Left renal pelvis (tissue), 4 donors: ENCODE measurements at regions not wholly inside any gene's neighbourhood (a gene's known extent, or its start where the extent isn't known, plus 50 kb on each side); places are given as distances from the start of the nearest gene placed in this dataset.
"Not testable (repeated sequence)": the region's sequence is repeated elsewhere in the genome, so short reads cannot be mapped to it uniquely, and the experiment has no call there.

Source experiments
- DNase-seq, 4 donors: peaks; one replicate each; pipeline ENCODE4 v3.0.0-alpha.2; 2013; ENCODE audit warnings: low read depth in 4 of 4, low spot score in 3 of 4

DNA sequence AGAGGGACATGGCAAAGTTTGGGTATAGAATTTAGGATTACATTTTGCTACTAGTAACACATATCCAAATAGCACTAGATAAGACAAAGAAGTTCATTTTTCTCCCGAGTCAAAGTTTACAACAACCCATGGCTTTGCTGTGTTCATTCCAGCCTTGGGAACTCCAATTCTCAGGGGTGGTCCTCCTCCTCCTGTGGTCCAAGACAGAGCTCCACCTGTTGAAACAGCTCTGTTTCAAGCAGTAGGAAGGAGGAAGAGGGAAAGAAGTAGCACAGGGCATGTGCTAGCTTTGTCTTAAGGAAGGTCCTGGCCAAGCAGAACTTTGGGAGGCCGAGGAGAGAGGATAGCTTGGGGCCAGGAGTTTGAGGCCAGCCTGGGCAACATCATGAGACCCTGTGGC lies 113.8 kb upstream of the SIX2 start:
- no peak for DNase-seq

- DNase-seq: no peak
Observed at GRCh38 chr2:45121236-45121927, 112.1 kb upstream of the SIX2 start.

- DNase-seq: no peak
Observed at GRCh38 chr2:45120546-45120945, 111.3 kb upstream of the SIX2 start.

DNA sequence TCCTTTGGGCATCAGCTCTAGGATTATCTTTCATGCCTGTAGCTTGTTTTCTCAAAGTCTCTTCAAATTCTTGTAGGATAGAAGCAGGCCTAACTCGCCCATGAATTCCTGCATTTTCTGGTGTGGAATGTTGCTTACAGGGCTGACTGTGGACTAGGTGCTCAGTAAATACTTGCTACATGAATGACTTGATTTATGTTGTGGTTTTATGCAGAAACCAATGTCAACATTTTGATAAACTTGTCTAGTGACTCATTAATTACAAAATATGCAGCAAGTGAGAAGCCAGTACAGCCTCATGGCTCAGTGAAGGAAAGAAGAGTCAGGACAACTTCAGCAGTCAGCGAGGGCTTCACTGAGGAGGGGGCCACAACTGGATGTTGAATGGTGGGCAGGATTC lies 110.6 kb upstream of the SIX2 start:
- DNase-seq: no peak

GRCh38 chr2:45119038-45119437 lies 109.8 kb upstream of the SIX2 start:
- DNase-seq: no peak

DNA sequence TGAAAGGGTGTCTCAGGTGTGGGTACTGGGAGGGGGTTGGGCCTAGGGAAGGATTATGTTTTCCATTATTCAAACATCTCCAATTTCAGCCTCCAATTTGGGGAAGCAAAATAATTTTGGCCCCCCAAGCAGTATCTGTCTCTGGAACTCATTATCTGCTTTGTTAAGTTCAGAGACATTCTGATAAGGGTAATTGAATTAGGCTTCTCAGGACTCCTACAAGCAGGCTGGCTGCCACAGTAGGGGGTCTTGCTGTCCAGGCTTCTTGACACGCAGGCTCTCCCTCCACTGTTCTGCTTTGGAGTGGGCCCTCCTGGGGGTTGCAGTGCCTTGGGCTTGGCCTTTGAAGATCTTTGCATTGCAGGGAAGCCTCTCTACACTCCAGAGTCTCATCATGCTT lies 108.1 kb upstream of the SIX2 start:
- DNase-seq: no peak

GRCh38 chr2:45115181-45115580 lies 105.9 kb upstream of the SIX2 start:
- no peak for DNase-seq

DNA sequence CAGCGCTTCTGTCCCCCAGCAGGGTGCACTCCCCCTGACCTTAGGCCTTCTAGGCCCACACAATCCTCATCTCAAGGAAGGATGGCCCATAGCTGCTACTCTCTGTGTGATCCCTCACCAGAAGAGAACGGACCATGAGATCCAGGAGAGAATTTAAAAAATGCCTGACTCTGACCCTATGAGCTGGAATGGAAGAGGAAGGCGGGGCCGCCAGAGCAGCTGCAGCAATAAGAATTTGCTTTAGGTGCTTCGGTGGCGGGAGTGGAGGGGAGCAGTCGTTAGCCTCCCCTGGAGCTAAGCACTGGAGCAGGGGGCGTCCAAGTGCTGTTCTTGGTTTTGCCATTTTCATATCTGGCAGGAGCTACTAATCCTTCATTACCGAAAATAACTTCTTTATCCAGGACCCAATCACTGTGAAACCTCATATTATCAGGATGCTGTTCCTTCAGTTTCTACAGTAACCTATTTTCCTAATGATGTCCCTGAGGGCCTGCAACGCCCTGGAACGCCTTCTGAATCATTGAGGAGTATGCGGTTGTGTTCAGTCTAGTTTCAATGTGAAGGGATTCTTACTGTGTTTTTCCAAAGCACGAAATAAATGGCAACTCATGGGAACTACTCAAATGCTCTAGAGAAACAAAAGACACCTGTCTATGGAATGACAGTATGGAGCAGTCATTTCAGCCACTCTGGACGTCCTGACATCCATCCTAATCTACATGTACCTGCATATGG lies 105.1 kb upstream of the SIX2 start:
- DNase-seq: no peak

DNA sequence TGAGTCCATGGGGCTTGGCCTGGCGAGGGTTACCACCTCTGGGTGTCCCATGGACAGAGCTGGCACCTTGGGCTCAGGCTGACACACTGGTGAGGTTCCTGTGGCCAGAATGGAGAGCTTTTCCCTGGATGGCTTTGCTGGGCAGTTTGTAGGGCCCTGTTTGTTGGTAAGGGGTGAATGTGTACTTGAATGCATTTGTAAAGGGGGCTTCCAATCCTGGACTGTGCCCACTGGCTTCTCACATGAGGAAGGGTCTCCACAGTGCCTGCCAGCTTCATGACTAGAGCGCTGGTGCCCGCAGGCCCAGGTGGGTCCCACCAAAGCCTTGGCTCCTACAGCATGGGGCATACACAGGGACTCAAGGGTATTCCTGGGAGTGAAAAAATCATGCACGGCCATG lies 103.5 kb upstream of the SIX2 start:
- no peak for DNase-seq

GRCh38 chr2:45105050-45105582 lies 95.9 kb upstream of the SIX2 start:
- DNase-seq: no peak

DNA sequence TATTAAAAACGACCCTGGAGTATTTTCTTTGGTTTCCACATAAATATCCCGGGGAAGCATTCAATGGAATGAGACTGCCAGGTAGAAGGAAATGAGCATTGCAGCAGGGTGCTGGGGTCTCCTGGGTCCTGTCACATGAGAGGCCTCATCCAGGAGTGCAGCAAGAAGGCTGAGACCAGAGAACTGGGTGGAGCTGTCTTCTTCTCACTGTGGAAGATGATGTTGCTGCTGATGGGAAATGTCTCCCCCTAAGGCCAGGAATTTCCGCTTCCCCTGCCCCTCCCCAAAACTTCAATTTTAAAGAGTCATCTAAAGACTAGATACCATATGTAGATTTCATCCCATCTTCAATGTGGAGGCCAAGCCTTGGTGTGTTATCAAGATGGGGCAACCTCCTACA lies 95.2 kb upstream of the SIX2 start:
- DNase-seq: no peak

DNA sequence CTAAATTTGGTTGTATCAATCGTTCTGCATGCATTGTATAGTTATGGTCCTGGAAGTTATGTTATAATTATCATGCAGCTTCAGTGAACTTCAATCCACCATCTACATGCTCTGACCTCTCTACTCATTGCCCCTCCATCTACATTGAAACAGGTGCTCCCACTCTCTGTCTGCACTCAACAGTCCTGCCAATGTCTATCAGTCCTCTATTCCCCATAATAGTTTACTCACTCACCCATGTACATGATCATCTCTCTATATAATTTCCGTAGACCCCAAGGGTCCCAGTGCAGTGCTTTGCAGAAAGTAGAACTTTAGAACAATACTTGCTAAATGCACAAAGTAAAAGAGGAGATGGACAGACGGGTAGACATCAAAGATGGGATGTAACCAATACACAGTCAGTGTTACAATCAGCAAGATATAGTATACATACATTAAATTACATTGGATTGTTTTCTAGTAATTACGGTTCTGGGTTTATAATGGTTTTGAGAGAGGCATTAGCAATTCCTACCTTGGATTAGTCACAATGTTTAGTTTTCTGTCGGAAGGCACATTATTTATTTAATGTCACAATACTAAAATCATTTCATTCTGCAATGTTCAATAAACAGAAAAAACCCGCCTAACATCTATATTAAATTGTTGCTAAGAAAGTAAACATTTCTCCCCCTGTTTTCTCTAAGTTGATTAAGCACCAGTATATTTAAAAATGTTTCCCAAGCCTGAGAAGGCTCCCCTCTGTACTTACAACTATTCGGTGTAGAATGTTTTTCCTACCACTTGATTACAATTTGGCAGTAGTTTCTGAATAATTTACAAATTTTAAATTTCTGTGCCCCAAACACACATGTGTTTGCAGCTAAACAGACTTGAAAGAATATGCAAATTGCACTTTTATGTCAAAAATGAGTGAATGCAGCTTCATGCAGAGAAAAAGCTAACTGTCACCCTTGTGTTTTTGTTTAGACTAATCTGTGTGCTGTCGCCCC lies 94.4 kb upstream of the SIX2 start:
- no peak for DNase-seq

GRCh38 chr2:45102579-45103117 lies 93.4 kb upstream of the SIX2 start:
- DNase-seq: no peak

DNA sequence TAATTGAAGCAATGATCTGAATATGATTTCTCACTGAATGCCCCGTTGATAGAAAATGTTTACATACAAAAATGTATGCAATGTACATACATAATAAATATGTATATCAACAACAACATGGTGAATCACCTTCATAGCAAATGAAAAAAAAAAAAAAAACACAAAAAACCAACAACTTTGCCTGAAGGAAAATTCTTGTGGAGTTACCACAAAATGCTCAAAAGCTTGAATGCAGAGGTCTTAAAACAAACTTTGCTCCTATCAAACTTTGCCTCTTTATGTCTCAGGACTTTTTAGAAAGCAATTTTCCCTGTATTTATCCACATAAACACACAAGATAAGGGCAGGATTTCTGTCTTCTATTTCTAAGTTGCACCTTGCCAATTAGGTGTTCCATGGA lies 92.9 kb upstream of the SIX2 start:
- DNase-seq: no peak

DNA sequence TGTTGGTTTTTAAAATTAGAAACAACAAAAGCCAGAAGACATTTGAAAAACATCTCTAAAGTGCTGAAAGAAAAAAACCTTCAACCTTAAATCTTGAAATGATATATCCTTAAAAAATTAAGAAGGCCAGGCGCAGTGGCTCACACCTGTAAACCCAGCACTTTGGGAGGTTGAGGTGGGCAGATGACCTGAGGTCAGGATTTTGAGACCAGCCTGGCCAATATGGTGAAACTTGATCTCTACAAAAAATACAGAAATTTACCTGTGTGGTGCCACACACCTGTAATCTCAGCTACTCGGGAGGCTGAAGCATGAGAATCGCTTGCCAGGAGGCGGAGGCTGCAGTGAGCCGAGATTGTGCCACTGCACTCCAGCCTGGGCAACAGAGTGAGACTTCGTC lies 87.7 kb upstream of the SIX2 start:
- no peak for DNase-seq

- not testable (repeated sequence) for DNase-seq
Observed at GRCh38 chr2:45096038-45096437, 86.8 kb upstream of the SIX2 start.

DNA sequence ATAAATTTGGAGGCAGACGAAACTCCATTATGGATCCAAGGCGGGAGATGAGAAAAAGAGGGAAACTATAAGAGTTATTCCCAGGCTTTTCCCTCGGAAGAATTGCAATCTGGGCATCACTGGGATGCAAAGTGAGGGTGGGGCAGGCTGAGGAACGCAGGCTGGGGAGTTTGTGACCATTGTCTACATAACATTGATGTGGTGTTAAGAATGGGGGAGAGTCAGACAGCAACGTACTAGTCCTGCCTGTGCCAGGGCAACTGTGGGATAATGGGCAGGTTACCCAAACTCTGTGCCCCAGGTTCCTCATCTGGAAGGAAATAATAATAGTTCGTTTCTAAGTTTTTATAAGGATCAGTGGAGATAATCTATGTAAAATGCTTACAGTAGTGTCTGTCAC lies 84.4 kb upstream of the SIX2 start:
- no peak for DNase-seq

GRCh38 chr2:45093181-45093580 lies 83.9 kb upstream of the SIX2 start:
- no peak for DNase-seq

- DNase-seq: no peak
Observed at GRCh38 chr2:45089554-45090261, 80.5 kb upstream of the SIX2 start.

GRCh38 chr2:45085487-45085886 lies 76.2 kb upstream of the SIX2 start:
- no peak for DNase-seq
